GM12878 (cell line): ENCODE measurements at regions not wholly inside any gene's neighbourhood (a gene's known extent, or its start where the extent isn't known, plus 50 kb on each side); places are given as distances from the start of the nearest gene placed in this dataset.

Experiments used
- ATAC-seq: fragments of 200-7000 bp; cut with Tn5 transposase; 3 replicates; pipeline ENCODE4 v1.9.1; 2020; ENCODE audit warnings: mild to moderate bottlenecking, moderate library complexity
- BruUV-seq: library from RNA; stranded (reverse); fragments of 400-500 nt; replicated peaks from 2 replicates; lab custom pipeline; 2021; lab: Mats Ljungman, UMichigan
- CTCF ChIA-PET: fragments of 300-600 bp; sonication (Branson Sonifier 250); formaldehyde crosslinking; extraction: SDS; loops from one replicate; lab custom pipeline; 2021; ENCODE audit warnings: inconsistent platforms; lab: Yijun Ruan, JAX
- POLR2A ChIA-PET: fragments of 350-600 bp; formaldehyde crosslinking; extraction: SDS; loops from one replicate; lab custom pipeline; 2021; ENCODE audit warnings: inconsistent platforms; lab: Charles Lee
- RAD21 ChIA-PET: fragments of 300-600 bp; sonication (Branson Sonifier 250); formaldehyde crosslinking; loops from one replicate; lab custom pipeline; 2023; ENCODE audit warnings: antibody characterized with exemption; ENCODE audit not compliant: unreplicated experiment; lab: Charles Lee
- SMC1A ChIA-PET: fragments of 300-600 bp; sonication (Branson Sonifier 250); formaldehyde crosslinking; loops from one replicate; lab custom pipeline; 2023; ENCODE audit not compliant: unreplicated experiment, uncharacterized antibody; lab: Charles Lee
- DNase-seq: peaks from one replicate; pipeline ENCODE4 v3.0.0-alpha.2; 2011; ENCODE audit warnings: low read depth, low spot score
- FAIRE-seq: peaks from 3 replicates; lab custom pipeline; 2011; peaks lifted over from hg19 to GRCh38; lab: Jason Lieb, UNC
- H2AFZ ChIP-seq: 2 replicates; pipeline ENCODE4 v1.6.0; 2011; ENCODE audit warnings: low read depth, low read length, control low read depth; ENCODE audit not compliant: control insufficient read depth
- H3K27ac ChIP-seq: 2 replicates; pipeline ENCODE4 v1.5.1; 2011; ENCODE audit warnings: control low read depth; ENCODE audit not compliant: control insufficient read depth, insufficient read depth
- H3K27me3 ChIP-seq, 2 experiments: replicated peaks in 1 of 2; 2 replicates each; pipeline versions ENCODE4 v1.6.0 to v1.6.1; 2011; ENCODE audit warnings: low read length in 1 of 2; ENCODE audit not compliant: control insufficient read depth in 2 of 2, insufficient read depth in 2 of 2
- H3K36me3 ChIP-seq, 2 experiments: 2 replicates each; pipeline ENCODE4 v1.5.1; 2011; ENCODE audit warnings: low read length in 1 of 2; ENCODE audit not compliant: control insufficient read depth in 2 of 2, insufficient read depth in 2 of 2
- H3K4me1 ChIP-seq: 2 replicates; pipeline ENCODE4 v1.6.1; 2011; ENCODE audit warnings: mild to moderate bottlenecking, low read length, moderate library complexity, mixed read lengths; ENCODE audit not compliant: control insufficient read depth, insufficient read depth
- H3K4me2 ChIP-seq: 2 replicates; pipeline ENCODE4 v1.6.0; 2011; ENCODE audit warnings: control low read depth; ENCODE audit not compliant: control insufficient read depth, insufficient read depth
- H3K4me3 ChIP-seq: fragments of 200-600 bp; sonication (generic); 2 replicates; pipeline ENCODE4 v1.5.1; 2016
- H3K79me2 ChIP-seq: 2 replicates; pipeline ENCODE4 v1.6.0; 2011; ENCODE audit warnings: low read length; ENCODE audit not compliant: control insufficient read depth, insufficient read depth
- H3K9ac ChIP-seq: 2 replicates; pipeline ENCODE4 v1.8.0; 2011; ENCODE audit warnings: low read length, control low read depth, mixed read lengths; ENCODE audit not compliant: control insufficient read depth, insufficient read depth
- H3K9me3 ChIP-seq: replicated peaks from 3 replicates; pipeline ENCODE4 v1.5.1; 2011; ENCODE audit warnings: mild to moderate bottlenecking, low read length; ENCODE audit not compliant: control insufficient read depth, insufficient read depth
- H4K20me1 ChIP-seq: 2 replicates; pipeline ENCODE4 v1.6.0; 2011; ENCODE audit not compliant: control insufficient read depth, insufficient read depth
- CHD1 ChIP-seq: IDR thresholded peaks from 2 replicates; pipeline ENCODE4 v1.6.1; 2012; ENCODE audit warnings: low read depth, low read length, improper control_type of control experiment
- HDAC2 ChIP-seq: fragments of 200-600 bp; sonication (generic); IDR thresholded peaks from 2 replicates; pipeline ENCODE4 v1.6.1; 2017
- HDGF ChIP-seq: fragments of 450-650 bp; IDR thresholded peaks from 2 replicates; pipeline ENCODE4 v1.6.1; 2016; ENCODE audit warnings: antibody characterized with exemption
- IKZF2 ChIP-seq, 2 experiments: fragments of 450-650 bp; IDR thresholded peaks; 2 replicates each; pipeline ENCODE4 v1.6.1; 2017; ENCODE audit warnings: mild to moderate bottlenecking in 2 of 2, moderate library complexity in 2 of 2
- NFXL1 ChIP-seq: fragments of 450-650 bp; IDR thresholded peaks from 2 replicates; pipeline ENCODE4 v1.6.1; 2017; ENCODE audit warnings: antibody characterized with exemption, mild to moderate bottlenecking, borderline replicate concordance
- NFYA ChIP-seq: IDR thresholded peaks from 2 replicates; pipeline ENCODE4 v1.6.1; 2011; ENCODE audit warnings: low read depth, mild to moderate bottlenecking, low read length, improper control_type of control experiment, borderline replicate concordance
- POLR2A ChIP-seq: IDR thresholded peaks from 2 replicates; pipeline ENCODE4 v1.6.1; 2011; ENCODE audit warnings: low read depth, mild to moderate bottlenecking, low read length
- RAD21 ChIP-seq: IDR thresholded peaks from 2 replicates; pipeline ENCODE4 v1.6.1; 2011; ENCODE audit warnings: mild to moderate bottlenecking, low read depth, low read length, moderate library complexity; ENCODE audit not compliant: insufficient read depth
- RB1 ChIP-seq: fragments of 450-650 bp; formaldehyde crosslinking; IDR thresholded peaks from 2 replicates; pipeline ENCODE4 v1.6.1; 2017; ENCODE audit warnings: mild to moderate bottlenecking, borderline replicate concordance
- SMARCA5 ChIP-seq: fragments of 450-650 bp; IDR thresholded peaks from 2 replicates; pipeline ENCODE4 v1.6.1; 2017; ENCODE audit warnings: mild to moderate bottlenecking
- SRF ChIP-seq, 2 experiments: IDR thresholded peaks; 2 replicates each; pipeline ENCODE4 v1.6.1; 2011; ENCODE audit warnings: low read depth in 2 of 2, low read length in 2 of 2, mild to moderate bottlenecking in 1 of 2, moderate library complexity in 1 of 2
- TBL1XR1 ChIP-seq: IDR thresholded peaks from 2 replicates; pipeline ENCODE4 v1.6.1; 2012; ENCODE audit warnings: low read depth, low read length, improper control_type of control experiment
- WGBS: methylation state at CpG from one replicate; pipeline ENCODE4 v1.1.6; 2016; ENCODE audit warnings: low lambda C conversion rate; ENCODE audit not compliant: insufficient replicate concordance, insufficient coverage; ENCODE audit errors: missing lambda C conversion rate; 5-methylcytosine and 5-hydroxymethylcytosine counted together
- in situ Hi-C: fragments of 300-500 bp; cut with MboI; formaldehyde crosslinking; loops from 9 replicates; pipeline ENCODE4 v1.14.3; 2018; ENCODE audit warnings: mixed read lengths
- intact Hi-C: fragments of 100-400 bp; cut with micrococcal nuclease; formaldehyde crosslinking; loops from one replicate; pipeline ENCODE4 v1.14.2; 2022; ENCODE audit not compliant: unreplicated experiment
- TF ChIP-seq, protein P1 (sequence below): fragments of 450-650 bp; IDR thresholded peaks from 2 replicates; pipeline ENCODE4 v1.6.1; 2016; ENCODE audit warnings: mild to moderate bottlenecking
- TF ChIP-seq, protein P2 (sequence below): fragments of 450-650 bp; IDR thresholded peaks from 2 replicates; pipeline ENCODE4 v1.6.1; 2017; ENCODE audit warnings: mild to moderate bottlenecking, moderate library complexity

DNA sequence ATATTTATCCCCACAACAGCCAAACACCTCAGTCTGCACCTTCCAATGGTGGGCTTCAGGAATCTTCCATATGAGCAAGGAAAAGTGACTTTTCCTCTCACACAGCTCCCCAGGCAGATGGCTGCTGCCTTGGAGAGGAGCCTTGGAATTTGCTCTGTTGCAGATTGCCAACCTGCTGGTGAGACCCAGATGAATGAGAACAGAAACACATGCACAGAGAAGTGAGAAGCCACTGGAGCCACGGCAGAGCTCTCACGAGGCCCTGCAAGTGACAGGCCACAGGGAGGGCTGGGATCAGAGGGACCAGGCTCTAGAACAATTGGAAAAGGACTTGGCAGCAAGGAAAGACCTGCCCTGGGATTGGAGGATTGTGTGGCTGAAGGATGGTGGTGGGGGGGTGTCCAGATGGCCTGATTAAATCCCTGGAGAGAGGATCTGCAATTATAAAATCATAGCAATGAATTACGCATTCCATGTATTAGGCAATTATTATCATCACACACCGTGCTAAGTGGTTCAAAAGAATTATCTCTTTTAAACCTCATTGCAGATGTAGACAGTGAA is 84.9 kb upstream of the PWP1 start:
- no TSS peak for BruUV-seq
- in situ Hi-C loops: no loop called here
- SMC1A ChIA-PET: interaction anchor here (0.6 to 1.2 kb wide), 2 partner anchors 84 to 475 kb away, joined by 3 to 5 read pairs; no protein-coding TSS in a partner anchor

DNA sequence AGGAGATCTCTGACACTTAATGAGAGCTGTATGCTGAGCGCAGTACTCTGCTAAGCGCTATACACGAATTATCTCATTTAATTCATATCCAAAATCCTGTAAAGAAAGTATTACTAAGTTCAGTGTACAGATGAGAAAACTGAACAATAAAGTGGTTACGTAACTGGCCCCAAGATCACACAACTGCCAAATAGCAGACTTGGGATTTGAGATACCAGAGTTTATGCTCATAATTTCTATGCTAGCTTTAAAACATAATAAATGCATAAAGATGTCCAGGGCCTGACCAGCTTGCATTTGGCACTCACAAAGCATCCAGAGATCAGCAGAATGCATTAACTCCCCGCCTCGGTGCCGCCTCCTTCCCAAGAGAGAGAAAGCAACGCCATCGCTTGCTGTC is 83.2 kb upstream of the PWP1 start:
- H3K4me1 ChIP-seq: no peaks in the 10 kb centered on the region
- BruUV-seq: no TSS peak
- H3K9me3 ChIP-seq: no peaks in the 10 kb centered on the region
- no peak overlapping the region for H3K9ac ChIP-seq
- DNase-seq (no peak), ATAC-seq (no peak), FAIRE-seq (no peak)
- no peak overlapping the region for H3K4me3 ChIP-seq
- no peaks in the 10 kb centered on the region for H3K79me2 ChIP-seq
- no peaks in the 10 kb centered on the region for H4K20me1 ChIP-seq
- H3K4me2 ChIP-seq: no peak overlapping the region
- no peak overlapping the region for H3K27ac ChIP-seq
- POLR2A ChIA-PET: interaction anchor here (0.6 kb wide), 1 partner anchor 36 kb away, joined by 3 read pairs; no protein-coding TSS in a partner anchor
- CTCF ChIA-PET: interaction anchor here (1.4 to 1.5 kb wide), 2 partner anchors 470 to 472 kb away, joined by 4 to 5 read pairs; no protein-coding TSS in a partner anchor
- in situ Hi-C loops: no loop called here
- WGBS: 62% methylated on average over 9 of the region's 9 CpGs
- SMC1A ChIA-PET: interaction anchor here (1.7 kb wide), 1 partner anchor 470 kb away, joined by 5 read pairs; no protein-coding TSS in a partner anchor
- H3K27me3 ChIP-seq: no peaks in the 10 kb centered on the region
- no peak overlapping the region for H2AFZ ChIP-seq
- RAD21 ChIA-PET: no interaction called here
- TF ChIP-seq SMARCA5 (no peak), IKZF2 (IDR thresholded peaks at IDR 0.05) (no peak), HDGF (no peak), HDAC2 (no peak), NFXL1 (no peak), POLR2A (no peak), NFYA (no peak), CHD1 (no peak), RB1 (no peak), TBL1XR1 (no peak), RAD21 (no peak)
- TF ChIP-seq, protein P1, sequence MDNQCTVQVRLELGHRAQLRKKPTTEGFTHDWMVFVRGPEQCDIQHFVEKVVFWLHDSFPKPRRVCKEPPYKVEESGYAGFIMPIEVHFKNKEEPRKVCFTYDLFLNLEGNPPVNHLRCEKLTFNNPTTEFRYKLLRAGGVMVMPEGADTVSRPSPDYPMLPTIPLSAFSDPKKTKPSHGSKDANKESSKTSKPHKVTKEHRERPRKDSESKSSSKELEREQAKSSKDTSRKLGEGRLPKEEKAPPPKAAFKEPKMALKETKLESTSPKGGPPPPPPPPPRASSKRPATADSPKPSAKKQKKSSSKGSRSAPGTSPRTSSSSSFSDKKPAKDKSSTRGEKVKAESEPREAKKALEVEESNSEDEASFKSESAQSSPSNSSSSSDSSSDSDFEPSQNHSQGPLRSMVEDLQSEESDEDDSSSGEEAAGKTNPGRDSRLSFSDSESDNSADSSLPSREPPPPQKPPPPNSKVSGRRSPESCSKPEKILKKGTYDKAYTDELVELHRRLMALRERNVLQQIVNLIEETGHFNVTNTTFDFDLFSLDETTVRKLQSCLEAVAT: no peak
- TF ChIP-seq, protein P2, sequence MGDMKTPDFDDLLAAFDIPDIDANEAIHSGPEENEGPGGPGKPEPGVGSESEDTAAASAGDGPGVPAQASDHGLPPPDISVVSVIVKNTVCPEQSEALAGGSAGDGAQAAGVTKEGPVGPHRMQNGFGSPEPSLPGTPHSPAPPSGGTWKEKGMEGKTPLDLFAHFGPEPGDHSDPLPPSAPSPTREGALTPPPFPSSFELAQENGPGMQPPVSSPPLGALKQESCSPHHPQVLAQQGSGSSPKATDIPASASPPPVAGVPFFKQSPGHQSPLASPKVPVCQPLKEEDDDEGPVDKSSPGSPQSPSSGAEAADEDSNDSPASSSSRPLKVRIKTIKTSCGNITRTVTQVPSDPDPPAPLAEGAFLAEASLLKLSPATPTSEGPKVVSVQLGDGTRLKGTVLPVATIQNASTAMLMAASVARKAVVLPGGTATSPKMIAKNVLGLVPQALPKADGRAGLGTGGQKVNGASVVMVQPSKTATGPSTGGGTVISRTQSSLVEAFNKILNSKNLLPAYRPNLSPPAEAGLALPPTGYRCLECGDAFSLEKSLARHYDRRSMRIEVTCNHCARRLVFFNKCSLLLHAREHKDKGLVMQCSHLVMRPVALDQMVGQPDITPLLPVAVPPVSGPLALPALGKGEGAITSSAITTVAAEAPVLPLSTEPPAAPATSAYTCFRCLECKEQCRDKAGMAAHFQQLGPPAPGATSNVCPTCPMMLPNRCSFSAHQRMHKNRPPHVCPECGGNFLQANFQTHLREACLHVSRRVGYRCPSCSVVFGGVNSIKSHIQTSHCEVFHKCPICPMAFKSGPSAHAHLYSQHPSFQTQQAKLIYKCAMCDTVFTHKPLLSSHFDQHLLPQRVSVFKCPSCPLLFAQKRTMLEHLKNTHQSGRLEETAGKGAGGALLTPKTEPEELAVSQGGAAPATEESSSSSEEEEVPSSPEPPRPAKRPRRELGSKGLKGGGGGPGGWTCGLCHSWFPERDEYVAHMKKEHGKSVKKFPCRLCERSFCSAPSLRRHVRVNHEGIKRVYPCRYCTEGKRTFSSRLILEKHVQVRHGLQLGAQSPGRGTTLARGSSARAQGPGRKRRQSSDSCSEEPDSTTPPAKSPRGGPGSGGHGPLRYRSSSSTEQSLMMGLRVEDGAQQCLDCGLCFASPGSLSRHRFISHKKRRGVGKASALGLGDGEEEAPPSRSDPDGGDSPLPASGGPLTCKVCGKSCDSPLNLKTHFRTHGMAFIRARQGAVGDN: no peak
- intact Hi-C loops: no loop called here
- H3K36me3 ChIP-seq: no peaks in the 10 kb centered on the region

More for the DNA sequence above, 84.9 kb upstream of the PWP1 start:
- no peak for ATAC-seq
- POLR2A ChIA-PET: no interaction called here
- Histone ChIP-seq H2AFZ (no peak overlapping the region), H3K4me1 (no peaks in the 10 kb centered on the region), H3K27me3 (no peaks in the 10 kb centered on the region), H4K20me1 (no peaks in the 10 kb centered on the region), H3K4me2 (no peak overlapping the region), H3K79me2 (no peaks in the 10 kb centered on the region), H3K9me3 (no peaks in the 10 kb centered on the region), H3K9ac (no peak overlapping the region), H3K36me3 (no peaks in the 10 kb centered on the region)
- CTCF ChIA-PET: interaction anchor here (0.6 to 5.7 kb wide), 4 partner anchors 8 to 696 kb away, joined by 3 to 47 read pairs (median 4); no protein-coding TSS in a partner anchor
- 47% methylated on average over 4 of the region's 4 CpGs for WGBS
- intact Hi-C loops: no loop called here
- FAIRE-seq: no peak
- TF ChIP-seq SRF (IDR thresholded peaks at IDR 0.05; ENCODE audit: low read depth in 2 of 2, low read length in 2 of 2) (no peak), HDAC2 (no peak)
- TF ChIP-seq, all 136 proteins: peak for 0
- RAD21 ChIA-PET: no interaction called here
- H3K4me3 ChIP-seq: no peak overlapping the region
- H3K27ac ChIP-seq: no peak overlapping the region
- DNase-seq: no peak
